ENCODE measurements at regions not wholly inside any gene's neighbourhood (a gene's known extent, or its start where the extent isn't known, plus 50 kb on each side); places are given as distances from the start of the nearest gene placed in this dataset.

DNA sequence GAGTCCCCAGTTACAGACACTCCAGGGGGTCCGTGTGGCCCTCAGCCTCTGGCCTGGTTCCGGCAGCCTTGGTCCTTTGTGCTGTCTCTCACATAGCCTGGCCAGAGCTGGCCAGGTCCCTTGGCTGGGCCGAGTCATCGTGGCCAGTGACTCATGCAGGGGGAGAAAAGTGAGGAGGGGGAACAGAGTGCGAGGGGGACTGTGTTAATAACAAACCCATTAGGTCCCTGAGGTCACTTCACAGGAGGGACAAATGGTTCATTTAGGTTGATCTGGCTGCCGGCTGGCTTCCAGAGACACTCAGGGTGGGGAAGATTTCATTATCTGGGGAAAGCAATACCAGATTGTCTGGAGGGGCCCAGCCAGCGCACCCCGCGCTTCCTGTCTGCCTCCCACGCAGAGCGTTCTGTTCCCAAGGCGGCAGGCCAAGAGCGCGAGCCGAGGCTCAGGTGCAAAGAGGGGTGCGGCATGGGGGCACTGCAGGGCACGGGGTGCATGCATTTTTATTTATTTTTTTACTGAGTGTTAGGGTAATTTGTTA is 223.1 kb downstream of the SEC14L1 start (continued):
- TF ChIP-seq SRSF3 (IDR thresholded peaks at IDR 0.05; ENCODE audit: insufficient read depth, low read length) (no peak), ZNF780A (CRISPR knock-in tag; IDR thresholded peaks at IDR 0.05) (no peak), ZNF133 (CRISPR knock-in tag; IDR thresholded peaks at IDR 0.05) (no peak), CHD2 (IDR thresholded peaks at IDR 0.05; ENCODE audit: low read depth, low read length) (no peak), SNIP1 (IDR thresholded peaks at IDR 0.05; ENCODE audit: low read depth) (no peak), ZBTB26 (CRISPR knock-in tag; IDR thresholded peaks at IDR 0.05) (no peak)
- TF ChIP-seq, protein P1, sequence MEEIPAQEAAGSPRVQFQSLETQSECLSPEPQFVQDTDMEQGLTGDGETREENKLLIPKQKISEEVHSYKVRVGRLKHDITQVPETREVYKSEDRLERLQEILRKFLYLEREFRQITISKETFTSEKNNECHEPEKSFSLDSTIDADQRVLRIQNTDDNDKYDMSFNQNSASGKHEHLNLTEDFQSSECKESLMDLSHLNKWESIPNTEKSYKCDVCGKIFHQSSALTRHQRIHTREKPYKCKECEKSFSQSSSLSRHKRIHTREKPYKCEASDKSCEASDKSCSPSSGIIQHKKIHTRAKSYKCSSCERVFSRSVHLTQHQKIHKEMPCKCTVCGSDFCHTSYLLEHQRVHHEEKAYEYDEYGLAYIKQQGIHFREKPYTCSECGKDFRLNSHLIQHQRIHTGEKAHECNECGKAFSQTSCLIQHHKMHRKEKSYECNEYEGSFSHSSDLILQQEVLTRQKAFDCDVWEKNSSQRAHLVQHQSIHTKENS (CRISPR knock-in tag; IDR thresholded peaks at IDR 0.05) = no peak
- TF ChIP-seq, protein P2, sequence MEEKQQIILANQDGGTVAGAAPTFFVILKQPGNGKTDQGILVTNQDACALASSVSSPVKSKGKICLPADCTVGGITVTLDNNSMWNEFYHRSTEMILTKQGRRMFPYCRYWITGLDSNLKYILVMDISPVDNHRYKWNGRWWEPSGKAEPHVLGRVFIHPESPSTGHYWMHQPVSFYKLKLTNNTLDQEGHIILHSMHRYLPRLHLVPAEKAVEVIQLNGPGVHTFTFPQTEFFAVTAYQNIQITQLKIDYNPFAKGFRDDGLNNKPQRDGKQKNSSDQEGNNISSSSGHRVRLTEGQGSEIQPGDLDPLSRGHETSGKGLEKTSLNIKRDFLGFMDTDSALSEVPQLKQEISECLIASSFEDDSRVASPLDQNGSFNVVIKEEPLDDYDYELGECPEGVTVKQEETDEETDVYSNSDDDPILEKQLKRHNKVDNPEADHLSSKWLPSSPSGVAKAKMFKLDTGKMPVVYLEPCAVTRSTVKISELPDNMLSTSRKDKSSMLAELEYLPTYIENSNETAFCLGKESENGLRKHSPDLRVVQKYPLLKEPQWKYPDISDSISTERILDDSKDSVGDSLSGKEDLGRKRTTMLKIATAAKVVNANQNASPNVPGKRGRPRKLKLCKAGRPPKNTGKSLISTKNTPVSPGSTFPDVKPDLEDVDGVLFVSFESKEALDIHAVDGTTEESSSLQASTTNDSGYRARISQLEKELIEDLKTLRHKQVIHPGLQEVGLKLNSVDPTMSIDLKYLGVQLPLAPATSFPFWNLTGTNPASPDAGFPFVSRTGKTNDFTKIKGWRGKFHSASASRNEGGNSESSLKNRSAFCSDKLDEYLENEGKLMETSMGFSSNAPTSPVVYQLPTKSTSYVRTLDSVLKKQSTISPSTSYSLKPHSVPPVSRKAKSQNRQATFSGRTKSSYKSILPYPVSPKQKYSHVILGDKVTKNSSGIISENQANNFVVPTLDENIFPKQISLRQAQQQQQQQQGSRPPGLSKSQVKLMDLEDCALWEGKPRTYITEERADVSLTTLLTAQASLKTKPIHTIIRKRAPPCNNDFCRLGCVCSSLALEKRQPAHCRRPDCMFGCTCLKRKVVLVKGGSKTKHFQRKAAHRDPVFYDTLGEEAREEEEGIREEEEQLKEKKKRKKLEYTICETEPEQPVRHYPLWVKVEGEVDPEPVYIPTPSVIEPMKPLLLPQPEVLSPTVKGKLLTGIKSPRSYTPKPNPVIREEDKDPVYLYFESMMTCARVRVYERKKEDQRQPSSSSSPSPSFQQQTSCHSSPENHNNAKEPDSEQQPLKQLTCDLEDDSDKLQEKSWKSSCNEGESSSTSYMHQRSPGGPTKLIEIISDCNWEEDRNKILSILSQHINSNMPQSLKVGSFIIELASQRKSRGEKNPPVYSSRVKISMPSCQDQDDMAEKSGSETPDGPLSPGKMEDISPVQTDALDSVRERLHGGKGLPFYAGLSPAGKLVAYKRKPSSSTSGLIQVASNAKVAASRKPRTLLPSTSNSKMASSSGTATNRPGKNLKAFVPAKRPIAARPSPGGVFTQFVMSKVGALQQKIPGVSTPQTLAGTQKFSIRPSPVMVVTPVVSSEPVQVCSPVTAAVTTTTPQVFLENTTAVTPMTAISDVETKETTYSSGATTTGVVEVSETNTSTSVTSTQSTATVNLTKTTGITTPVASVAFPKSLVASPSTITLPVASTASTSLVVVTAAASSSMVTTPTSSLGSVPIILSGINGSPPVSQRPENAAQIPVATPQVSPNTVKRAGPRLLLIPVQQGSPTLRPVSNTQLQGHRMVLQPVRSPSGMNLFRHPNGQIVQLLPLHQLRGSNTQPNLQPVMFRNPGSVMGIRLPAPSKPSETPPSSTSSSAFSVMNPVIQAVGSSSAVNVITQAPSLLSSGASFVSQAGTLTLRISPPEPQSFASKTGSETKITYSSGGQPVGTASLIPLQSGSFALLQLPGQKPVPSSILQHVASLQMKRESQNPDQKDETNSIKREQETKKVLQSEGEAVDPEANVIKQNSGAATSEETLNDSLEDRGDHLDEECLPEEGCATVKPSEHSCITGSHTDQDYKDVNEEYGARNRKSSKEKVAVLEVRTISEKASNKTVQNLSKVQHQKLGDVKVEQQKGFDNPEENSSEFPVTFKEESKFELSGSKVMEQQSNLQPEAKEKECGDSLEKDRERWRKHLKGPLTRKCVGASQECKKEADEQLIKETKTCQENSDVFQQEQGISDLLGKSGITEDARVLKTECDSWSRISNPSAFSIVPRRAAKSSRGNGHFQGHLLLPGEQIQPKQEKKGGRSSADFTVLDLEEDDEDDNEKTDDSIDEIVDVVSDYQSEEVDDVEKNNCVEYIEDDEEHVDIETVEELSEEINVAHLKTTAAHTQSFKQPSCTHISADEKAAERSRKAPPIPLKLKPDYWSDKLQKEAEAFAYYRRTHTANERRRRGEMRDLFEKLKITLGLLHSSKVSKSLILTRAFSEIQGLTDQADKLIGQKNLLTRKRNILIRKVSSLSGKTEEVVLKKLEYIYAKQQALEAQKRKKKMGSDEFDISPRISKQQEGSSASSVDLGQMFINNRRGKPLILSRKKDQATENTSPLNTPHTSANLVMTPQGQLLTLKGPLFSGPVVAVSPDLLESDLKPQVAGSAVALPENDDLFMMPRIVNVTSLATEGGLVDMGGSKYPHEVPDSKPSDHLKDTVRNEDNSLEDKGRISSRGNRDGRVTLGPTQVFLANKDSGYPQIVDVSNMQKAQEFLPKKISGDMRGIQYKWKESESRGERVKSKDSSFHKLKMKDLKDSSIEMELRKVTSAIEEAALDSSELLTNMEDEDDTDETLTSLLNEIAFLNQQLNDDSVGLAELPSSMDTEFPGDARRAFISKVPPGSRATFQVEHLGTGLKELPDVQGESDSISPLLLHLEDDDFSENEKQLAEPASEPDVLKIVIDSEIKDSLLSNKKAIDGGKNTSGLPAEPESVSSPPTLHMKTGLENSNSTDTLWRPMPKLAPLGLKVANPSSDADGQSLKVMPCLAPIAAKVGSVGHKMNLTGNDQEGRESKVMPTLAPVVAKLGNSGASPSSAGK (IDR thresholded peaks at IDR 0.05) = no peak
